ENCODE measurements at regions not wholly inside any gene's neighbourhood (a gene's known extent, or its start where the extent isn't known, plus 50 kb on each side); places are given as distances from the start of the nearest gene placed in this dataset.

DNA sequence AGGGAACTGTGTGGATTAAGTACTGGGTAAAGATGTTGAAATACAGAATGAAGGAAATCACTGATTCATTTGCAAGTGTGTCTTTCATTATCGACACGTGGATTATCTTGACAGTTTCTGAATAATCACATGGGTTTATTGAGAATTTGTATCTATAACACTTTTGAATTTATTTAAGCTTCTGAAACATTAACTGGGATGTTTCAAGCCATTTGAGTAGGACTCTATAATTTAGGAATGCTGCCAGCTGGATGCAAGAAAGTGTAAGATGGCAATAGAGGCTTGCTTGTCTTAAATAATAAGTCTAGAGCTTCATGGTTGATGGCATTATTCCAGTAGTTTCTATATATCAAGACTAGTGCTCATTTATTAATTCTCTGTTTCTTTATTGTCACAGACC, 1100.7 kb upstream of the GHITM start:
- DNase-seq (ENCODE audit: low read depth, low spot score) (no peak), FAIRE-seq (no peak)
- H3K4me2 ChIP-seq (ENCODE audit: insufficient read depth, low read length): no peak overlapping the region
- no peaks in the 10 kb centered on the region for H3K36me3 ChIP-seq (ENCODE audit: control insufficient read depth in 2 of 2, extremely low read depth in 1 of 2, insufficient read depth in 2 of 2, low read length in 2 of 2)
- no peak overlapping the region for H3K4me3 ChIP-seq (replicated peaks in 1 of 3; ENCODE audit: insufficient read depth in 1 of 3, low read depth in 1 of 3, low read length in 3 of 3)
- ChIA-PET CTCF (no interaction called here), POLR2A (no interaction called here)
- no peak overlapping the region for H3K9ac ChIP-seq (replicated peaks; ENCODE audit: extremely low read depth, insufficient read depth, low read length)
- H4K20me1 ChIP-seq (replicated peaks; ENCODE audit: control insufficient read depth, extremely low read depth, insufficient read depth, low read length): no peaks in the 10 kb centered on the region
- H3K79me2 ChIP-seq (ENCODE audit: control insufficient read depth, insufficient read depth, low read length): no peaks in the 10 kb centered on the region
- TF ChIP-seq, protein P1, sequence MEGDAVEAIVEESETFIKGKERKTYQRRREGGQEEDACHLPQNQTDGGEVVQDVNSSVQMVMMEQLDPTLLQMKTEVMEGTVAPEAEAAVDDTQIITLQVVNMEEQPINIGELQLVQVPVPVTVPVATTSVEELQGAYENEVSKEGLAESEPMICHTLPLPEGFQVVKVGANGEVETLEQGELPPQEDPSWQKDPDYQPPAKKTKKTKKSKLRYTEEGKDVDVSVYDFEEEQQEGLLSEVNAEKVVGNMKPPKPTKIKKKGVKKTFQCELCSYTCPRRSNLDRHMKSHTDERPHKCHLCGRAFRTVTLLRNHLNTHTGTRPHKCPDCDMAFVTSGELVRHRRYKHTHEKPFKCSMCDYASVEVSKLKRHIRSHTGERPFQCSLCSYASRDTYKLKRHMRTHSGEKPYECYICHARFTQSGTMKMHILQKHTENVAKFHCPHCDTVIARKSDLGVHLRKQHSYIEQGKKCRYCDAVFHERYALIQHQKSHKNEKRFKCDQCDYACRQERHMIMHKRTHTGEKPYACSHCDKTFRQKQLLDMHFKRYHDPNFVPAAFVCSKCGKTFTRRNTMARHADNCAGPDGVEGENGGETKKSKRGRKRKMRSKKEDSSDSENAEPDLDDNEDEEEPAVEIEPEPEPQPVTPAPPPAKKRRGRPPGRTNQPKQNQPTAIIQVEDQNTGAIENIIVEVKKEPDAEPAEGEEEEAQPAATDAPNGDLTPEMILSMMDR (IDR thresholded peaks at IDR 0.05; ENCODE audit: extremely low read depth in 1 of 2, insufficient read depth in 1 of 2, low read depth in 1 of 2, low read length in 2 of 2): no peak
- TF ChIP-seq POLR2AphosphoS5 (IDR thresholded peaks at IDR 0.05; ENCODE audit: insufficient read depth, low read depth, low read length) (no peak), MYC (IDR thresholded peaks at IDR 0.05; ENCODE audit: low read depth, low read length) (no peak), POLR2A (IDR thresholded peaks at IDR 0.05; ENCODE audit: low read depth, low read length) (no peak), JUN (IDR thresholded peaks at IDR 0.05; ENCODE audit: borderline replicate concordance, insufficient read depth, insufficient read length, low read depth) (no peak), GATA2 (IDR thresholded peaks at IDR 0.05; ENCODE audit: insufficient read depth, insufficient read length, low read depth, low read length) (no peak), FOS (IDR thresholded peaks at IDR 0.05; ENCODE audit: borderline replicate concordance, insufficient read depth, low read length) (no peak)
- TF ChIP-seq, protein P2, sequence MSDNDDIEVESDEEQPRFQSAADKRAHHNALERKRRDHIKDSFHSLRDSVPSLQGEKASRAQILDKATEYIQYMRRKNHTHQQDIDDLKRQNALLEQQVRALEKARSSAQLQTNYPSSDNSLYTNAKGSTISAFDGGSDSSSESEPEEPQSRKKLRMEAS (IDR thresholded peaks at IDR 0.05; ENCODE audit: insufficient read depth, insufficient read length): no peak
- H3K9me1 ChIP-seq (replicated peaks; ENCODE audit: control insufficient read depth, extremely low read depth, insufficient read depth, low read length): no peaks in the 10 kb centered on the region
- intact Hi-C loops (cut with micrococcal nuclease): no loop called here
- H3K4me1 ChIP-seq (ENCODE audit: control insufficient read depth, extremely low read depth, insufficient read depth, low read length): no peaks in the 10 kb centered on the region
- H3K27ac ChIP-seq (ENCODE audit: insufficient read depth, low read depth, low read length): no peak overlapping the region
- dilution Hi-C loops (cut with MboI; ENCODE audit: extremely low pct_ligation_motif_present, low sequenced_read_pairs): no loop called here
- H2AFZ ChIP-seq (ENCODE audit: low read depth, low read length): no peak overlapping the region
- no TSS peak for BruUV-seq (replicated peaks)
- H3K9me3 ChIP-seq (replicated peaks; ENCODE audit: control insufficient read depth, insufficient read depth, low read length): no peaks in the 10 kb centered on the region
- no peaks in the 10 kb centered on the region for H3K27me3 ChIP-seq (ENCODE audit: control insufficient read depth in 2 of 2, insufficient read depth in 2 of 2, low read length in 2 of 2)

Measured in endothelial cell of umbilical vein (primary cell).